ENCODE measurements at regions not wholly inside any gene's neighbourhood (a gene's known extent, or its start where the extent isn't known, plus 50 kb on each side); places are given as distances from the start of the nearest gene placed in this dataset.

DNA sequence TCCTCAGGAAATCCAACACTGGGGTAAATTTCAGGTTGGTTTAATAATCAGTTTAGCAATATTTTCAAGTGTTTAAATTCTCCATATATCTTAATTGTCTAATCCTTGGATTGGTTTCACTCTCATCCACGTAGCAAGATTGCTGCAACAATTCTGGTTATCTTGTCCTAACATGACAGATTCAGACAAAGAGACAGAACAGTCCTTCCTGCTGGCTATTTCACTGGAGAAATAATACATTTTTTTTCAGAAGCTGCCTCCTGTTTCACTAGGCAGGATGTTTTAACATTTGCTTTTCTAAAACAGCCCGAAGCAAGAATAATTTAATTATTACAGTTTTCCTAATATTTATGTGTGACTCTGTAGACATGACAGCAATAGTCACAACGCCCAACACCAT is 2011.2 kb downstream of the NCAM2 start:
- Mint-ChIP-seq H3K4me3 (no peak overlapping the region), H3K9me3 (peaks cover 0 to 7% (median 0%) of the 10 kb centered on the region in 3 donors), H3K27ac (no peak overlapping the region), H3K36me3 (no peaks in the 10 kb centered on the region), H3K27me3 (no peaks in the 10 kb centered on the region), H3K4me1 (no peaks in the 10 kb centered on the region)
- H3K4me1 ChIP-seq (ENCODE audit: control insufficient read depth in 1 of 2, extremely low read depth in 1 of 2, insufficient read depth in 2 of 2, low read length in 2 of 2), result no peaks in the 10 kb centered on the region
- H3K9me3 ChIP-seq, result no peaks in the 10 kb centered on the region
- DNase-seq (no peak), ATAC-seq (replicated peaks in 1 of 4) (no peak)
- H3K27ac ChIP-seq (ENCODE audit: low read length), result no peak overlapping the region
- no peak overlapping the region for H3K4me3 ChIP-seq (ENCODE audit: control insufficient read depth in 1 of 2, extremely low read depth in 1 of 2, low read length in 1 of 2)
- 40% methylated on average over 1 of the region's 3 CpGs for WGBS (ENCODE audit: insufficient coverage)
- no peaks in the 10 kb centered on the region for H3K36me3 ChIP-seq (ENCODE audit: control insufficient read depth in 2 of 2, extremely low read depth in 1 of 2, insufficient read depth in 1 of 2, low read length in 1 of 2)
- no peaks in the 10 kb centered on the region for H3K27me3 ChIP-seq (replicated peaks in 1 of 2; ENCODE audit: control insufficient read depth in 2 of 2, extremely low read depth in 1 of 2, insufficient read depth in 2 of 2, low read length in 1 of 2)
- ChIA-PET POLR2A (no interaction called here), CTCF (no interaction called here)

DNA sequence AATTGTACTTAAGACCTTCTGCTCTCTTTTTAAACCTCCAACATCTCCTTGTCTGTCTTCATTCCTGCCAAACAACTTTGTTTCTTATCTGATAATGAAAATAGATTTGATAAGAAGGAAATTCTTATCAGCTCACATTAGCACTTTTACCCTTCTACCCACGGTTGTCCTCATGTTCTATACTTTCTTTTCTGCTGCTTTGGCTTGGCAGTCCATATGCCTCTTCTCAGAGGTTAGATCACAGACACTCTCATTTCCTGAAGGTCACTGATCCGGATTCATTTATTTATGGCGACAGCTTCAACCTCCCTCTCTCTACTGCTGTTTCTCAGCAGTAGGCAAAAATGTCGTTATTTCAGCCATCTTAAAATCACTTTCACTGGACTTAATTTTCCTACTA is 2015.8 kb downstream of the NCAM2 start:
- WGBS (ENCODE audit: insufficient coverage), result 72% methylated on average over 3 of the region's 4 CpGs
- ATAC-seq (replicated peaks in 1 of 4) (no peak), DNase-seq (no peak)
- Histone ChIP-seq H3K4me1 (ENCODE audit: control insufficient read depth in 1 of 2, extremely low read depth in 1 of 2, insufficient read depth in 2 of 2, low read length in 2 of 2) (no peaks in the 10 kb centered on the region), H3K36me3 (ENCODE audit: control insufficient read depth in 2 of 2, extremely low read depth in 1 of 2, insufficient read depth in 1 of 2, low read length in 1 of 2) (no peaks in the 10 kb centered on the region), H3K27ac (ENCODE audit: low read length) (no peak overlapping the region), H3K9me3 (no peaks in the 10 kb centered on the region), H3K4me3 (ENCODE audit: control insufficient read depth in 1 of 2, extremely low read depth in 1 of 2, low read length in 1 of 2) (no peak overlapping the region), H3K27me3 (replicated peaks in 1 of 2; ENCODE audit: control insufficient read depth in 2 of 2, extremely low read depth in 1 of 2, insufficient read depth in 2 of 2, low read length in 1 of 2) (no peaks in the 10 kb centered on the region)
- ChIA-PET CTCF (no interaction called here), POLR2A (no interaction called here)
- H3K4me3 Mint-ChIP-seq, result no peak overlapping the region
- H3K36me3 Mint-ChIP-seq, result no peaks in the 10 kb centered on the region
- no peaks in the 10 kb centered on the region for H3K27me3 Mint-ChIP-seq
- H3K4me1 Mint-ChIP-seq, result no peaks in the 10 kb centered on the region
- H3K27ac Mint-ChIP-seq, result no peak overlapping the region
- peaks cover 0 to 8% (median 0%) of the 10 kb centered on the region in 3 donors for H3K9me3 Mint-ChIP-seq

DNA sequence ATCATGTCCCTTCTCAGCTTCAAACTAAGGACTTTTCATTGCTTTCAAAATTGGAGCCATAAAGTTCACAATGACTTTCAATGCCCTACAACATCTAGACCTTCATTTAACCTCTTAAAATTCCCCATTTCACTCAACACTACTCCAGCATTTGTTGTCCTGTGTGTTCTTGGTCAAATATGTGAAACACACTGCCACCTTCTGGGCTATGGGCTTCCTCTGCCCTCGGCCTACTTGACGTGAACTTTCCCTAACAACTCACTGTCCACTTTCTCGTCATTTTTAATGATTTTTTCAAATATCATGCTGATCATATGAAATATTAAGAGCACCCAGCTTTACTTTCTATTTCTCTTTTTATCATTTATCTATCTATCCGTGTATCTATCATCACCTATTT is 2018.4 kb downstream of the NCAM2 start:
- Histone ChIP-seq H3K27ac (ENCODE audit: low read length) (no peak overlapping the region), H3K27me3 (replicated peaks in 1 of 2; ENCODE audit: control insufficient read depth in 2 of 2, extremely low read depth in 1 of 2, insufficient read depth in 2 of 2, low read length in 1 of 2) (no peaks in the 10 kb centered on the region), H3K4me3 (ENCODE audit: control insufficient read depth in 1 of 2, extremely low read depth in 1 of 2, low read length in 1 of 2) (no peak overlapping the region), H3K36me3 (ENCODE audit: control insufficient read depth in 2 of 2, extremely low read depth in 1 of 2, insufficient read depth in 1 of 2, low read length in 1 of 2) (no peaks in the 10 kb centered on the region), H3K9me3 (no peaks in the 10 kb centered on the region), H3K4me1 (ENCODE audit: control insufficient read depth in 1 of 2, extremely low read depth in 1 of 2, insufficient read depth in 2 of 2, low read length in 2 of 2) (no peaks in the 10 kb centered on the region)
- H3K4me3 Mint-ChIP-seq, result no peak overlapping the region
- ATAC-seq (replicated peaks in 1 of 4) (no peak), DNase-seq (no peak)
- 96% methylated on average over 3 of the region's 4 CpGs for WGBS (ENCODE audit: insufficient coverage)
- H3K4me1 Mint-ChIP-seq, result no peaks in the 10 kb centered on the region
- ChIA-PET POLR2A (no interaction called here), CTCF (no interaction called here)
- H3K27me3 Mint-ChIP-seq, result no peaks in the 10 kb centered on the region
- H3K27ac Mint-ChIP-seq, result no peak overlapping the region
- peaks cover 0 to 12% (median 3%) of the 10 kb centered on the region in 3 donors for H3K9me3 Mint-ChIP-seq
- H3K36me3 Mint-ChIP-seq, result no peaks in the 10 kb centered on the region

DNA sequence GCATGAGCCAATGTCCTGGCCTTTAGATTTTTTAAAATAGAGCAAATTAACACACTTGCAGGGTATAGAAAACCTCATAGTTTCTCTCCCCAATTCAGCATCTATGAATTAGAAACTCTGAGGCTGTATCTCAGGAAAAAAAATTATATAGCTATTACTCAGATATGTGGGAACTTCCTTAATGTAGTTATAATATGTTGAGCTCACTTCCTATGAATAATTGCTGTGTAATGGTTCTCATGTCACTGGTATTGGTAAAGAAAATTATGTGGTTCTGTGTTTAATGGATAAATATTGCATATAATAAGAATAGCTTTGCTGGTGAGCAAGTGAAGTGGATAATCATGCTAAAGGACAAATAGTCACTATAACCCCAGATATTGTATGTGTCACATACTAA is 2019.8 kb downstream of the NCAM2 start:
- no peak for ATAC-seq (replicated peaks in 1 of 4)
- DNase-seq, result no peak
- H3K4me1 ChIP-seq (ENCODE audit: control insufficient read depth in 1 of 2, extremely low read depth in 1 of 2, insufficient read depth in 2 of 2, low read length in 2 of 2), result no peaks in the 10 kb centered on the region
- H3K36me3 ChIP-seq (ENCODE audit: control insufficient read depth in 2 of 2, extremely low read depth in 1 of 2, insufficient read depth in 1 of 2, low read length in 1 of 2), result no peaks in the 10 kb centered on the region
- H3K4me1 Mint-ChIP-seq, result no peaks in the 10 kb centered on the region
- no peaks in the 10 kb centered on the region for H3K27me3 ChIP-seq (replicated peaks in 1 of 2; ENCODE audit: control insufficient read depth in 2 of 2, extremely low read depth in 1 of 2, insufficient read depth in 2 of 2, low read length in 1 of 2)
- peaks cover 3 to 15% (median 3%) of the 10 kb centered on the region in 3 donors for H3K9me3 Mint-ChIP-seq
- H3K36me3 Mint-ChIP-seq, result no peaks in the 10 kb centered on the region
- no peaks in the 10 kb centered on the region for H3K9me3 ChIP-seq
- POLR2A ChIA-PET, result no interaction called here
- CTCF ChIA-PET, result no interaction called here
- no peak overlapping the region for H3K27ac ChIP-seq (ENCODE audit: low read length)
- H3K4me3 Mint-ChIP-seq, result no peak overlapping the region
- no peaks in the 10 kb centered on the region for H3K27me3 Mint-ChIP-seq
- H3K27ac Mint-ChIP-seq, result no peak overlapping the region
- no peak overlapping the region for H3K4me3 ChIP-seq (ENCODE audit: control insufficient read depth in 1 of 2, extremely low read depth in 1 of 2, low read length in 1 of 2)

DNA sequence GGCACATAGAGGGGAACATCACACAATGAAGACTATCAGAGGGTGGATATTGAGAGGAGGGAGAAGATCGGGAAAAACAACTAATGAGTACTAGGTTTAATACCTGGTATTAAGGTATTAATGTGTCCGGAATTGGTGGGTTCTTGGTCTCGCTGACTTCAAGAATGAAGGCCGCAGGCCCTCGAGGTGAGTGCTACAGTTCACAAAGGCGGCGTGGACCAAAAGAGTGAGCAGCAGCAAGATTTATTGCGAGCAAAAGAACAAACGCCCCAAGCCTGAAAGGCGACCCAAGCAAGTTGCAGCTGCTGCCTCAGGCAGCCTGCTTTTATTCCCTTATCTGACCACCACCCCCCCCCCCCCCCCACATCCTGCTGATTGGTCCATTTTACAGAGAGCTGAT is 2022.8 kb downstream of the NCAM2 start:
- ATAC-seq (replicated peaks in 1 of 4) (no peak), DNase-seq (no peak)
- H3K27me3 Mint-ChIP-seq, result no peaks in the 10 kb centered on the region
- no peaks in the 10 kb centered on the region for H3K36me3 Mint-ChIP-seq
- H3K4me1 Mint-ChIP-seq, result no peaks in the 10 kb centered on the region
- Histone ChIP-seq H3K4me3 (ENCODE audit: control insufficient read depth in 1 of 2, extremely low read depth in 1 of 2, low read length in 1 of 2) (no peak overlapping the region), H3K27me3 (replicated peaks in 1 of 2; ENCODE audit: control insufficient read depth in 2 of 2, extremely low read depth in 1 of 2, insufficient read depth in 2 of 2, low read length in 1 of 2) (no peaks in the 10 kb centered on the region), H3K27ac (ENCODE audit: low read length) (no peak overlapping the region), H3K36me3 (ENCODE audit: control insufficient read depth in 2 of 2, extremely low read depth in 1 of 2, insufficient read depth in 1 of 2, low read length in 1 of 2) (no peaks in the 10 kb centered on the region), H3K9me3 (no peaks in the 10 kb centered on the region), H3K4me1 (ENCODE audit: control insufficient read depth in 1 of 2, extremely low read depth in 1 of 2, insufficient read depth in 2 of 2, low read length in 2 of 2) (no peaks in the 10 kb centered on the region)
- no peak overlapping the region for H3K27ac Mint-ChIP-seq
- 75% methylated on average over 7 of the region's 10 CpGs for WGBS (ENCODE audit: insufficient coverage)
- no peak overlapping the region for H3K4me3 Mint-ChIP-seq
- CTCF ChIA-PET, result interaction anchor here in 1 of 2 donors (0.6 kb wide), 1 partner anchor 439 kb away, joined by 3 read pairs; no protein-coding TSS in a partner anchor
- H3K9me3 Mint-ChIP-seq, result peaks cover 3 to 8% (median 4%) of the 10 kb centered on the region in 3 donors
- POLR2A ChIA-PET, result interaction anchor here in 1 of 2 donors (0.6 kb wide), 1 partner anchor 1743 kb away, joined by 4 read pairs; no protein-coding TSS in a partner anchor

DNA sequence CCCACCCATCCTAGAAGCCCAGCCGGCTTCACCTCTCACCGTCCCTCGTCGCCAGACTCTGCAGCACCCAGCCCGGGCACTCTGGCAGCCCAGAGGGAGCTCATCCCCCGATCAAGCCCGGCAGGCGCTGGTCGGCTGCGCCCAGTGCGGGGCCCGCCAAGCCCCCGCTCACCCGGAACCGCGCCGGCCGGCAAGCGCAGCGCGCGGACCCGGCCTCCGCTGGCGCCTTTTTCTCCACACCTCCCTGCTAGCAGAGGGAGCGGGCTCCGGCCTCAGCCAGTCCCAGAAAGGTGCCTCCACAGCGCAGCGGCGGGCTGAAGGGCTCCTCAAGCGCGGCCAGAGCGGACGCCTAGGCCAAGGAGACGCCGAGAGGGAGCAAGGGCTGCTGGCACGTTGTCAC is 2023.3 kb downstream of the NCAM2 start:
- Mint-ChIP-seq H3K9me3 (peaks cover 3 to 8% (median 4%) of the 10 kb centered on the region in 3 donors), H3K4me3 (no peak overlapping the region), H3K27me3 (no peaks in the 10 kb centered on the region), H3K4me1 (no peaks in the 10 kb centered on the region), H3K36me3 (no peaks in the 10 kb centered on the region), H3K27ac (no peak overlapping the region)
- H3K27ac ChIP-seq (ENCODE audit: low read length), result no peak overlapping the region
- POLR2A ChIA-PET, result interaction anchor here in 1 of 2 donors (0.6 kb wide), 1 partner anchor 1744 kb away, joined by 4 read pairs; no protein-coding TSS in a partner anchor
- ATAC-seq (replicated peaks in 1 of 4), result no peak
- WGBS (ENCODE audit: insufficient coverage), result 91% methylated on average over 30 of the region's 37 CpGs
- DNase-seq, result no peak
- H3K36me3 ChIP-seq (ENCODE audit: control insufficient read depth in 2 of 2, extremely low read depth in 1 of 2, insufficient read depth in 1 of 2, low read length in 1 of 2), result no peaks in the 10 kb centered on the region
- H3K4me1 ChIP-seq (ENCODE audit: control insufficient read depth in 1 of 2, extremely low read depth in 1 of 2, insufficient read depth in 2 of 2, low read length in 2 of 2), result no peaks in the 10 kb centered on the region
- CTCF ChIA-PET, result interaction anchor here in 1 of 2 donors (0.6 kb wide), 1 partner anchor 438 kb away, joined by 3 read pairs; no protein-coding TSS in a partner anchor
- no peaks in the 10 kb centered on the region for H3K27me3 ChIP-seq (replicated peaks in 1 of 2; ENCODE audit: control insufficient read depth in 2 of 2, extremely low read depth in 1 of 2, insufficient read depth in 2 of 2, low read length in 1 of 2)
- no peak overlapping the region for H3K4me3 ChIP-seq (ENCODE audit: control insufficient read depth in 1 of 2, extremely low read depth in 1 of 2, low read length in 1 of 2)
- H3K9me3 ChIP-seq, result no peaks in the 10 kb centered on the region

DNA sequence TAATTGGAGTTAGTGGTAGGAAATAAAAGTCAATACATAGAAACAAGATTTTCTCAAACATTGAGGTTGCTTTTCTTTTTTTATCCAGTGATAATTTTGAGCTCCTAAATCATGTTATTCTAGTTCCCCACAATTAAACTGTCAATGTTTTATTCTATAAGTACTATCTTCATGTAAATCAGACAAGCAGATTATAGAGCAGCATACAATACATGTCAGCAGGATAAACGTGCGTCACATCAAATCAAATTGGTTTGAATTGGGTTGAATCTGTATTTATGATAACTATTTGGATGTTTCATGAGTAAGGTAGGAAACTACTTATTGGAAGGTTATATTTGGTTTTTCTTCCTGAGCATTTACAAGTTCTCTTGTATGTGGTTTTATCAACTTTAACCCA is 2028.7 kb downstream of the NCAM2 start:
- Mint-ChIP-seq H3K4me1 (no peaks in the 10 kb centered on the region), H3K27ac (no peak overlapping the region), H3K36me3 (no peaks in the 10 kb centered on the region), H3K9me3 (peaks cover 9 to 18% (median 13%) of the 10 kb centered on the region in 3 donors), H3K27me3 (no peaks in the 10 kb centered on the region), H3K4me3 (no peak overlapping the region)
- POLR2A ChIA-PET, result no interaction called here
- DNase-seq (no peak), ATAC-seq (replicated peaks in 1 of 4) (no peak)
- Histone ChIP-seq H3K4me1 (ENCODE audit: control insufficient read depth in 1 of 2, extremely low read depth in 1 of 2, insufficient read depth in 2 of 2, low read length in 2 of 2) (no peaks in the 10 kb centered on the region), H3K27ac (ENCODE audit: low read length) (no peak overlapping the region), H3K36me3 (ENCODE audit: control insufficient read depth in 2 of 2, extremely low read depth in 1 of 2, insufficient read depth in 1 of 2, low read length in 1 of 2) (no peaks in the 10 kb centered on the region), H3K9me3 (no peaks in the 10 kb centered on the region), H3K27me3 (replicated peaks in 1 of 2; ENCODE audit: control insufficient read depth in 2 of 2, extremely low read depth in 1 of 2, insufficient read depth in 2 of 2, low read length in 1 of 2) (no peaks in the 10 kb centered on the region), H3K4me3 (ENCODE audit: control insufficient read depth in 1 of 2, extremely low read depth in 1 of 2, low read length in 1 of 2) (no peak overlapping the region)
- CTCF ChIA-PET, result no interaction called here
- whole genome bisulfite sequencing (ENCODE audit: insufficient coverage), result 80% methylated on average over 2 of the region's 2 CpGs

Data from T-cell (primary cell).